COLO668 (cell line): ENCODE measurements at regions not wholly inside any gene's neighbourhood (a gene's known extent, or its start where the extent isn't known, plus 50 kb on each side); places are given as distances from the start of the nearest gene placed in this dataset.
A peak's percentile ranks its signal among the peaks of the same experiment; 100 is the strongest.

ENCODE experiments used
- DNase-seq: peaks from one replicate; lab custom pipeline; 2025; ENCODE audit not compliant: unreplicated experiment; lab: John Stamatoyannopoulos, UW

DNA sequence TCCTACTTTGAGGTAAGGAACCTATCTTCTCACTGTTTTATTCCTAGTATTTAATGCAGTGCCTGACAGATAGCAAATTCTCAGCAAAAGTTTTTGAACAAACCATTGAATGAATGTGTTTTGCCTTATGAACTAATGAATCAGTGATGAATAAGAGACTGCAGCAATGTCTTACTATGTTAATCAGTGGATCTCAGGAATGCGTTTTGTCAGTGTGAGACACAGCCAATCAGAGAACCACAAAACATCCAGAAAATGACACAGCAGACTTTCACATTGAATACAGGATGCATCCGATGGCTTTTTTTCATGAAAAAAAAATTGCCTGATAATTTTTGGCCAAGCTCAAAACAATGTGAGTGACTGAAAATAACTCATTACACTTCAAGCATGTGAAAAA is 270.5 kb downstream of the BMP2 start:
- no peak for DNase-seq

DNA sequence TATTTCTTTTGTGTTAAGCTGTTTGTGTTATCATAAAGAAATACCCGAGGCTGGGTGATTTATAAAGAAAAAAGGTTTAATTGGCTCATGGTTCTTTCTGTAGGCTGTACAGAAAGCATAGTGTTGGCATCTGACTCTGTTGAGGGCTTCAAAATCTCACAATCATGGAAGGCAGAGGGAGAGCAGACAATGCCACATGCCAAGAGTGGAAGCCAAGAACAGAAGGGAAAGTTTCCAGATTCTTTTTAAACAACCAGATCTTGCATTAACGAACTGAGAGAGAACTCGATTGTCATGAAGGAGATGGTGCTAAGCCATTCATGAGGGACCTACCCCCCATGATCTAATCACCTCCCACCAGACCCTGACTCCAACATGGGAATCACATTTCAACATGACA is 290.1 kb downstream of the BMP2 start:
- no peak for DNase-seq

DNA sequence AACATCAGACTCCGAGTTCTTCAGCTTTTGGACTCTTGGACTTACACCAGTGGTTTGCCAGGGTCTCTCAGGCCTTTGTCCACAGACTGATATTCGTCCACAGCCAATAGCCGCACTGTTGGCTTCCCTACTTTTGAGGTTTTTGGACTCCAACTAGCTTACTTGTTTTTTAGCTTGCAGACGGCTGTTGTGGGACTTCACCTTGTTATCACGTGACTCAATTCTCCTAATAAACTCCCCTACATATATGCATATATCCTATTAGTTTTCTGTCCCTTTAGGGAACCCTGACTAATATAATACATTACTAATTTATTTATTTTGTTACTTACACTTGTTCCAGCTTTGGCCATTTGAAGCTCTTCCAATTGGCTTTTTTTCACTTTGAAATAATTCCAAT is 311.3 kb downstream of the BMP2 start:
- DNase-seq = no peak

DNA sequence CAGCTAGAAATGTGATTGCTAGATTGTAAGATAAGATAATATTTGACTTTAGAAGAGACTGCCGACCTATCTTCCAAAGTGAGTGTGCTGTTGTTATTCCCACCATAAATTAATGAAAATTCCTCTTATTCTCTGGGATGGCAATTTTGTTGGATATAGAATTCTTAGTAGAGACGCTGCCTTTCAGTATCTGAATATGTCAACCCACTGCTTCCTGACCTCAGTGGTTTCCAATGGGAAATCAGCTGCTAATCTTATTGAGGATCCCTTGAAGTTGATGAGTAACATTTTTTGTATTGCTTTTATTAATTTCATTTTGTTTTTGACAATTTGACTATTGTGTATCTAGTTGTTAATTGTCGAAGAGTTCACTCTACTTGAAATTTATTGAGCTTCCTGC is 313.0 kb downstream of the BMP2 start:
- no peak for DNase-seq

DNA sequence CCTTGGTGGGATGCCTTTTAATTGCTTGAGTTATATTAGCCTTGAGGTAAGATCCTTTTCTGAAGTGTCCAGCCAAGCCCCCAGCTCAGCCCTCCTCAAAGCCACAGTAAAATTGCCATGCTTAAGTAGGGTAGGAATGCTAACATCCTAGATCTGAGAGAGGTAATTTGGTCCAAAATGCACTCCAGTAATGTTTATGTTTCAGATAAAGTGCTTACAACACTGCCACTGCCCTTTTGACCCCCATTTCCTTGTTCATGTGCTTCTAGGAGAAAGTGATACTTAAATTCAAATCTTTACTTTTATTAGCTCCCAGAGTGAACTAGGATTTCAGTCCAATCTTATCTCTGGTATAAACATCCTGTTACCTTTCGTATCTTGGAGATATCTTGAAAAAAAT is 318.0 kb downstream of the BMP2 start:
- DNase-seq = no peak

DNA sequence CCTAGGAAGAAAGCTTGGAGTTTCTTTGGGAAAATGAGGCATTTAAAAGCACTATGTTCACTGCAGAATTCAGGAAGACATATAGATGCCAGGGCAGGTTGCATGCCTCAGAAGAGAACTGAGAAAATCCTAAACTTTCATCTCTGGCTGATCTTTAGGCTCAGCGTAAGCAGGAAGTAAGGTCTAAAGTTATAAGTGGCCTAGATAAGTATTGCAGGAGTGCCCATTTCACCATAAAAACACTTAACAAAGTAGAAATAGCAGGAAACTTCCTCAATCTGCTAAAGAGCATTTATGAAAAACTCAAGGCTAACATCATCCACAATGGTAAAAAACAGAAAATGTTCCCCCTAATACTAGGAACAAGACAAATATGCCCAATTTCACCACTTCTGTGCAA is 320.3 kb downstream of the BMP2 start:
- DNase-seq = no peak

DNA sequence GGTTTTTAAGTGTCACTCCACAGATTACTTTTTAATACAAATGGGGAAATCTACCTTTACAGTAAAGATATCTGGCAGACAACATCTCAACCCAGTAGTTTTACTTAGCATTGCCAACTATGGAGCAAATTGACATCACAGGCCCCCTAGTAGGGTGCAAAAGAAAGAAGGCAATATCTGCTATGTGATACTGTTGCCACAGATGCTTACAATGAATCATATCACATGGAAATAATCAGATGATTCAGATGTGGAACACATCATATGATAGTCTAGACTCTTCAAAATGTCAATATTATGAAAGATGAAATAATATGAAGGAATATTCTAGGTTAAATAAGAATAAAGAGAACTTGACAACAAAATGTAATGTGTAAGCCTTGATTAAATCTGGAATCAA is 322.5 kb downstream of the BMP2 start:
- no peak for DNase-seq

DNA sequence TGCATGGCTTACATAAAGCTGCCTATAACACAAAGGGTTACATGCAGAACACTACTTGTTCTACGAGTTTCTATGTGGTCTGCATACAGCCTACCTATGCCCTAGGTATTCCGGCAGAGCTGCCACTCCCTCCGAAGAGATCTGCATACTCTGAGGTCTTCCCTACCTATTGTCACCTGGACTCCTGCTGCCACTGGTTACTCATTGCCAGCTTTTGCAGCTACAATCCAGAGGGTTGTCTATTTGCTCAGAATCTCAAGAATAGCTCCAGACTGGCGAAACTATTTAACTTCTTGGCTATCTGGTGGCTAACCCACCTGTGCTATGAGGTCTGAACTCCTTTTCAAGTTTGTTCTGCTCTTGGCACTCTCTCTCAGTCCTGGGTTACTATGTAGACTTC is 323.3 kb downstream of the BMP2 start:
- DNase-seq = peak; percentile 17

DNA sequence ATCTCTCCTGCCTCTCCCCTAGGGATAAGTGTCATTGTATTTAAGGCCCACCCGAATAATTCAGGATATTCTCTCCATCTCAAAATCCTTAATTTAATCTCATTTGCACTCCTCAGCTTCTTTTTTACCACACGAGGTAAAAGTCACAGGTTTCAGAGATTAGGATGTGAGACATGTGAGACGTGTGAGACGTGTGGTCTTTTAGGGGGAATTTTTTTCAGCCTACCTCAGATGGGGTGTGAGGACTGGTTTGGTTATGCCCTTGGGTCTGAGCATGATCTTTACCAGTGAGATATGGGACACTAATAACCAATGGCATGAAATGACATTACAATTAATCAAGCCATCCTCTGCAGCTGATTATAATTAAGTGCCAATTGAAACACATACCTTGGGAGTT is 324.2 kb downstream of the BMP2 start:
- DNase-seq = no peak

DNA sequence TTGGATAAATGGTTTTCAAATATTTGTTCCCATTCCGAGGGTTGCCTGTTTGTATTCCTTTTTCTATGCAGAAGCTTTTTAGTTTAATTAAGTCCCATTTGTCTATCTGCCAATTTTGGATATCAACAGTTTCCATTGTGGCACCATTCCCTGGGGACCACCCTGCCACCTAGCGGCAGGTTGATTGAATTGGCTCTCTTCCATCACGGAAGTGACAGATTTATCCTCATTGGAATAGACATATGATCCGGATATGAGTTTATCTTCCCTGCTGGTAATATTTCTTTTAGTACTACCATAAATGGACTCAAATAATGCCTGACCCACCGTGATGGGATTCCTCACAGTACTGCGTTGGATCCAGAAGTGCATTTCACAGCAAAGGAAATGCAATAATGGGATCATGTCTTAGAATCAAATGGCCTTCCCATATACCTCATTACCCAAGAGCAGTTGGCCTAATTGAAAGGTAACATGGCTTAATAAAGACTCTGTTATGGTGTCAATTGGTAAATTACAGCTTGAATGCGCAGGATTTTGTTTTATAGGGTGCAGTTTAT is 327.0 kb downstream of the BMP2 start:
- DNase-seq = peak; percentile 60

DNA sequence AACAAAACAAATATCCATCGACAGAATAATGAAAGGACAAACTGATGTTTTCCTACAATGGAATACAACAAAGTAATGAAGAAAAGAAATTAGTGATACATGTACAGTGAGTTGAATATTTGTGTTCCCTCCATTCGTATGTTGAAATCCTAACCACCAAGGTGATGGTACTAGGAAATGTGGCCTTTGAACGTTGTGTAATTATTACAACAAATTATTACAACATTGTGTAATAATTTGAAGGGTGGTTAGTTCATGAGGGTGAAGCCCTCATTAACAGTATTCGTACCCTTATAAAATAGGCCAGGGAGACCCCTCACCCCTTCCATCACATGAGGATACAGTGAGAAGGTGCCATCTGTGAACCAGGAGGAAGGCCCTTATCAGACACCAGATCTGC is 339.4 kb downstream of the BMP2 start:
- DNase-seq = no peak

DNA sequence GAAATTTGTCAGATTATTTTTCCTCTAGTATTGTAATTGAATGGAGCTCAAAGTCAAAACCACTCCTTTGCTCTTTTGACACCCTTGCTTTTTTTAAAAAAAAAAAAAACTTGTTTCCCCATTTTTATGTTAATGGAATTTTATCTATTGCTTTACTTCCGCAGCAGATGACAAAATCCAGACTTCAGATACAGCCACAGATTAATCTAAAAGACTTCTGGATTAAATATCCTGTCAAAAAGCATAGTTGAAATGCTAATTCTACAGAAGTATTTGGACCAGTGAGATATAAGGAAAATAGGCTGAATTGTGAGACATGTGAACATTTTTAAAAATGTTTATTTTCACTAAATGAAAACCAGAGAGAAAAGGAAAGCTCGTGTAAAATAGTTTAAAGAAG is 341.4 kb downstream of the BMP2 start:
- DNase-seq = no peak

DNA sequence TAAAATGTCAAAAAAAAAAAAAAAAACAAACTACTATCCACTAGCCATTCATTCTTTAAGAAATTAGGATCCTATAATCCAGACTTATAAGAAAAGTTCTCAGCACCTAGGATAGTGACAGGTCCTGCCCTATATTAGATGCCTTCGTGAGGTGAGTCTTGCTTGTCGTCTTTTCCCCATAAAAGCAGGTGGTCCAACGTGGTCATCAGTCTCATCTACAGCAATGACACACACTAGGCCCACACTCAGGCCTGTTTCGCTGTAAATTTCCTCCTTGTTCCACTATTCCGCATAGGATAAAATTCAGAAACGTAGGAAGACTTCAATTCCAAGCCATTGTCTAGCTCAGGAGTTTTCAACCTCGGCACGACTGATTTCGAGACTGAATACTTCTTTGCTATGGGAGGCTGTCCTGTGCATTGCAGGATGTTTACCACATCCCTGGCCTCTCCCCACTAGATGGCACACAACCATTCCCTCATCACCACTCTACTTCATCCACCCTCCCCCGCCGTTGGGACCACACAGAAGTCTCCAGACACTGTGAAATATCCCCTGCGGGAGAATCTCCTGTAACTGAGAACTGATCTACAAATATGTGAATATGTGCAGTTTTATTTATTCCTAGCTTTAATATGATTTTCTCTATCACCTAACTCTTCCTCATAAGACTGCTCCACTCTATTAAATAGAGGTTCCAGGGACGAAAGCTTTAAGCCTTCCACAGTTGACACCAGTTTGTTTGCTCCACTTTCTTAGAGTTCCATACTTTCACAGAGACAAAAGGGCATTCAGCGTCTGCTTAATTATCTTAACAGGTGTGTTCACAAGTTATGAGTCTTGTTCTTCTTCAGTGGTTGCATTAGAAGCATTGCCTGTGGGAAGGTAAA is 346.3 kb downstream of the BMP2 start:
- DNase-seq = peak; percentile 59

DNA sequence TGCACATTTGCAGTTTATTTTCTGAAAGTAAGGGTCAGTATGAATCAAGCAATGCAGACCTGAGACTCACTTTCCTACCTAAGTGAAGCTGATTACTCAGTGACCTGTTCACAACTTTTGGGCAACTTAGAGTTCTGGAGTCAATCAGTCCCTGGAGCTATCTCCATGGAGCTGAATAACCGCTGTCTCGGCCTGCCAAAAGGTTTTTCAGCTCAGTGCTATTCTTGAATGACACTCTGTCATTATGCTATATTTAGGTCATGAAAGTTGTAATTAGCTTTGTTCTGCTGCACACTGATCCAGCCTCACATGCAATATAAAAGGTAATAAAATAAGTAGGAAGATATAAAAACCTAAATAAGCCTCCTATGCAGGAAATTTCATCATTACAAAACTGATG is 356.0 kb downstream of the BMP2 start:
- no peak for DNase-seq

DNA sequence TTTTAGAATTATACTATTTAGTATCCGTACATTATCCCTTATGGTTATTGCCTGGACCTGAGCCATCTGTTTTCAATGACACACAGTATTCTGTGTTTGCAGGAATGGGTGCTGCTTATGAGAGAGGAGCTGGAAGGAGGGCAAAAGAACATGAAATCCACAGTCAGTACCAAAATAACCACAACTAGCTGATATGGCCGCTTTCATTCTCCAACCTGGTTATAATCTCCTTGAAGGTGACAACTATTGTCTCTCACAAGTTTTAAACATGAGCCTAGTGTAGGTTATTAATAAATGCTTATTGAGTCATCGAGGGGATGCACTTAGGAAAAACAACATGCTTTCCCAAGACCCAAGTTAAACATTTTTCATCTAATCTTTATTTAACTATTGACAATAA is 356.6 kb downstream of the BMP2 start:
- DNase-seq = no peak

DNA sequence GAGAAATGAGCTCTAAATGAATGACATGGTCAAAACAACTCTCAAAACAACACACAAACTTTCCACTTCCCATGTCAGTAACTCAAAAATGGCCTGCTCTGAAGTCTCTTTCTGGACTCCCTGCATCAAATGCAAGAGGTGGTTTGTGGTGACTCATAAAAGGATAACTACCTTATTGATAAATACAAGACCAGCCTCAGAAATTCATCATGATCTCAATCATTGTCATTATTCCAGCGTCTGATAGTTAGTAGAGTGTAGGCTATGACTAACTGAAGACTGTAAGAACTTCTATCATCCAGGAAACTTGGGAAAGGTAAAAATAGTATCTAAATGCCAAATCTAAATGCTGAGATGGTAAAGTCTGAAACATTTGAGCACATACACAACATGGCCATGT is 369.4 kb downstream of the BMP2 start:
- no peak for DNase-seq

DNA sequence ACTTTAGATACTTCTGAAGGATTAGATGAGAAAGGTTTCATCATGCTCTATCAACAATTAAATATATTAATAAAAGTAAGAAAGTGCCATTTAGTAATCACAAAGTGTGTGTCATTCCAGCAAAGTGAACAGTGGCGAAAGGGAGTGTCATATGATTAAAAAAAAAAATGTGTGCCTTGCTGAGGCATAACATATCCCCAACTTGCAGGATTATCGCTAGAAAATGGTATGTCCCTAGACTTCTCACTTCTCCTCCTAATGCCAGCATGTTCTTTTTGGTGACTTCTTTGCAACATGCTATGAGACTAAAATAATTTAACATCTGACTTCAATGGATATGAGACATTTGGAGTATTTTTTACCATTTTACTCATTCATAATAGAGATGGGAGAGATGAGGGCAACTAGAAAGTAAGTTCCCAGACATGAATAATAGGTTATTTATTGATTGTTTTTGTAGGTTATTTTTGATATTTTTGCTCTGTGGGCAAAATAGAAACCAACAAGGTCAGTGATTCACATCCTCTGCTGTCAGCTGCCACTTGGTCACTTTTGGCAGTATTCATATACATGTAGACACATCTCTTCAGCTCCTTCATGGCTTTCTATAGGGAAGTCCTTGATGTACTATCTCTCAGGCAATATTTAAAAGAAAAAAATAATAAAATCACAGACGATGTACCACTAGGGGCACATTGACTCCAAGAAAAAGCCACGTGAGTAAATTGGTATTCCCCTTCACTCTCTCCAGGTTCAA is 370.1 kb downstream of the BMP2 start:
- no peak for DNase-seq

DNA sequence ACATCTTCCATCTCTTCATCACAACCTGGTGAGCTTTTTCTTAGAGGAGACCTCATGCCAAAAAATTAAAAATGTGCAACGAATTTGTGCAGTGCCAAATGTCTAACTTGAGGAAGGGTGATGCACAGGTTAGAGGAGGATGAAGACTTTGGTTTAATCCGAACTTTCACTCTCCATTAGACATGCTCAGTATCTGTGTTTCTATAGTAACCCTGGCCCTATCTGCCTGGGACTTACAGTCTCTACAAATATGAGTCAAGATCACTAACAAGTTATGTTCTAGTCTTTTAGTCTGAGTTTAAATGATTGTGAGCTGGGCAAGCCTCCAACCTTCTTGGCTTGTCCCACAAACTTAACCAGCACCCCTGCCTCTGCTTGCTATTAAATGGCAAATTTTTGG is 377.0 kb downstream of the BMP2 start:
- DNase-seq = no peak

DNA sequence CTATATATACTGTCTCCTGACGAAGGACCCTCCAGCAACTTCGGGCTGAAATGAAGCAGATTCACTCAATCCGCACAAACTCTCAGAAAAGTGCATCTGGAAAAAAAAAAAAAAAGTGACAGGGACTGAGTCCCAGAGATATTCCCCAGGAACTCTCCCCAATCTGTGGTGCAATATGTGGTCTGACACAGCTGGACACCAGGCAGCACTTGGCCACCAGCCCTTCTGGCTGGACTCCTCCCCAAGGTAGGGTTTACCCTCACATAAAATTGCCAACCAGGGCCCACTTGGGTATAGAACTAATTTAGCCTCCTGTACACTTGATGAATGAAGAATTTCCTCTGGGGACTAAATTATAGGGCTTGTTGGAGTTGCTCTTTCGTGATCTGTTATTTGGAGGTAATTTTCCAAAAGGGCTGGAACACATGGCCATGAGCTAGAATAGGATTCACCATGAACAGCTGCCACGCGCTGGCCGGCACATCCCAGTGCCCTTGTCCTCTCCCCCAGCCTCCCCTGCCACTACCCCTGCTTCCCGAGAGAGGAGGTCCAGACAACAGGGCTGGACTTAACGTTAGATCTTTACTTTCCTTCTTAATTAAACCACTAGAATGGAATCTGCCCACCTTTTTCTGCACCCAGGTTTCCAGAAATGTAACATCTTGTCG is 379.2 kb downstream of the BMP2 start:
- DNase-seq = no peak

DNA sequence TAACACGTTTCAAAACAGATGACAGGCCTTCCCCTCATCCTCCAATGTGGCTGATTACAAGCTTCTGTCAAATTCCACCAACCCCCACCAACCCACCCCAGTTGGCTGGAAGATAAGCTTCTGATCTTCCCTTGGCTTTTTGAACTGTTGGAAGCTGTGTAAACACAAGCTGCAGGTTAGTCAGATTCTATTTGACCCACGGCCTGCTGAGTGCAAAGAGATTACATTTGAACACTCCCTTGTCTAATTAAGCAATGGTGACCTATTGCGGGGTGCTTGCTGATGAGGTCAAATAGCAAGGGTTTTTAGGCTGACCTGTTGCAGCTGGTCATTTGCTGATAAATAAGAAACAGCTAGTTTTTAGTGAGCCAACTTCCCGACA is 379.7 kb downstream of the BMP2 start:
- no peak for DNase-seq

DNA sequence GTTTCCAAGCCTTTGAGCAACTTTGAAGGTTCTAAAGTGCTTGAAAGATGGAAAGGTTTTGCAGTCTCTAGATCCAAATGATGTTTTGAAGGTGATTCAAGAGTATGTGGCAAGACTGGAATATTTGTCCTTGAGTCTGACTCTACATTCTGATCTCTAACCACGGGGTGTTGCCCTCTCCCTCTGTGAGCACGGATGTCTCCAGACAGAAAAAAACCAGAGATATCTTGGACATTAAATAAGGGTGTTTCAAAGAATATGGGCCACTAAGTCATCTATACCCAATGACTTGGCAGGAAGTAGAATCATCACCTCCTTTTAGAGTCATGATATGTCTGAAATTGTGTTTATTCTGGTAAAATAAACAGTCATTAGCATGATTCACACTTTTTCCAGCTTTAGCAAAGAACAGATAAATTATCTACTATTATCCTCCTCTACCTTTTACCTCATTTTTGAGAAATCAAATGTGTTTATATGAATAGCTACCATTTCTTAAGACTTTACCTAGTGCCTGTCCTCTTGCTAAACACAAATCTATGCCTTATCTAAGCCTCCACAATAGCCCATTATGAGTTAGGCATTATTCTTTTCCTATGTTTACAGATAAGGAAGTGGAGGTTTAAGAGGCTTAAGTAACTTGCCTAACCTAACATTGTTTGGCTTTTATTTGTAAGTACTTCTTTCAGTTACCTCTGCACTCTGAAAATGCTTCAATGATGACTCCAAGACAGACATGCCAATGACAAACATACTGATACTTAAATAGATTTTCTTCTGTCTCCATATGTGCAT is 384.4 kb downstream of the BMP2 start:
- DNase-seq = no peak
